NT2/D1 (cell line): ENCODE measurements at regions not wholly inside any gene's neighbourhood (a gene's known extent, or its start where the extent isn't known, plus 50 kb on each side); places are given as distances from the start of the nearest gene placed in this dataset.

Experiments
- SUZ12 ChIP-seq: IDR thresholded peaks from 2 replicates; pipeline ENCODE4 v1.6.1; 2011; ENCODE audit not compliant: insufficient read length, insufficient read depth; ENCODE audit errors: extremely low read depth
- YY1 ChIP-seq: IDR thresholded peaks from 2 replicates; pipeline ENCODE4 v1.6.1; 2011; ENCODE audit not compliant: insufficient read length, insufficient read depth
- ZNF274 ChIP-seq: IDR thresholded peaks from 2 replicates; pipeline ENCODE4 v1.6.1; 2011; ENCODE audit warnings: mild to moderate bottlenecking, low read depth, low read length

GRCh38 chr5:112529525-112529924, 110.4 kb upstream of the EPB41L4A start:
- no peak for TF ChIP-seq YY1
- TF ChIP-seq SUZ12, result no peak
- TF ChIP-seq ZNF274, result no peak
